Retinal pigment epithelial cell (primary cell): ENCODE measurements at regions not wholly inside any gene's neighbourhood (a gene's known extent, or its start where the extent isn't known, plus 50 kb on each side); places are given as distances from the start of the nearest gene placed in this dataset.

ENCODE experiments used
- DNase-seq: peaks from one replicate; pipeline ENCODE4 v3.0.0-alpha.2; 2010; ENCODE audit warnings: low read depth
- H3K4me3 ChIP-seq: 2 replicates; pipeline ENCODE4 v1.5.1; 2011; ENCODE audit warnings: mild to moderate bottlenecking, low read length, control low read depth, moderate library complexity
- CTCF ChIP-seq: conservative IDR thresholded peaks from 2 replicates; pipeline ENCODE4 v1.5.1; 2011; ENCODE audit warnings: low read depth, low read length, control low read depth, inconsistent platforms

DNA sequence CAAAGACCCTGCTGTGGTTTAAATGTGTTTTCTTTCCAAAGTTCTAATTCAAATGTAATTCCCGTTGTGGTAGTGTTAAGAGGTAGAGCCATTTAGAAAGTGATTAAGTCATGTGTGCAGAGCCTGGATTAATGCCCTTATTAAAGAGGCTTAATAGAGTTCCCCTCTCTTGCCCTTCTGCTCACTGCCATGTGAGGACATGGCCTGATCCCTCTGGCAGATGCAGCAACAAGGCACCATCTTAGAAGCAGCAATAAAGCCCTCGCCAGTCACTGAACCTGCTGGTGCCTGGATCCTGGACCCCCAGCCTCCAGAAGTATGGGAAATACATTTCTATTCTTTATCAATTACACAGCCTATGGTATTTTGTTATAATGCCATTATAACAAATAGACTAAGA is 485.2 kb downstream of the DCDC2C start:
- TF ChIP-seq CTCF, result no peak
- DNase-seq, result no peak
- no peak overlapping the region for H3K4me3 ChIP-seq

GRCh38 chr2:4190548-4190947 is 487.2 kb downstream of the DCDC2C start:
- no peak overlapping the region for H3K4me3 ChIP-seq
- DNase-seq, result no peak
- no peak for TF ChIP-seq CTCF

- TF ChIP-seq CTCF, result no peak
- no peak overlapping the region for H3K4me3 ChIP-seq
- no peak for DNase-seq
Observed at GRCh38 chr2:4192119-4192518, 488.7 kb downstream of the DCDC2C start.

DNA sequence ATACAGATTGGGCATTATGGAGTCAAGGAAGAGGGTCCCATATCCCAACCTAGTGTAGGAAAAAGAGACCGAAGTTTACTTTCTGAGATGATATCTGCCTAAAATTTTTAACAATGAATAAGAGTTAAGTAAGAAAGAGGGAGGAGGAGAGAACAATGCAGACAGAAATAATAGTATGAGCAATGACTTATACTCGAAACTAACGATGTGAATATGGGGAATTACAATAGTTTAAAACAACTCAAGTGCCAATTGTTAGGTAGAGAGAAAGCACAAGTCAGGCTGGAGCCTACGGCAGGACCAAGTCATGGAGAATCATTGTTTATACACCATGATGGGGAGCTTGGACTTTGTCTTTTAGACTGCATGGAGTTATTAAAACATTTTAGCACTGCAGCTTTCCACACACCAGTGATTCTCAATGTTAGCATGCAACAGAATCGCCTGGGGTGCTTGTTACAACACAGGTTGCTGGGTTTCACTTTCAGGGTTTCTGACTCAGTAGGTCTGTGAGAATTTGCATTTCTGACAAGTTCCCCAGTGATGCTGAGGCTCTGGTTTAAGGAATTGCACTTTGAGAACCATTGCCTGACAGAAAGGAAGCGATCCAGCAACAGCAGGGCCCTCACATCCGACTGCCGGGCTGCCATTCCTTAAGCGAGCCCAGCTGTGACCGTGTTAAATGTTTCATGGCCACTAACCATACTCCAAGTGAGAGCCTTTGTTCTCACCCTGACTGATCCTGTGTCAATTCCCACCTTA is 511.2 kb downstream of the DCDC2C start:
- DNase-seq, result no peak
- TF ChIP-seq CTCF, result no peak
- H3K4me3 ChIP-seq, result no peak overlapping the region

- no peak for DNase-seq
- no peak overlapping the region for H3K4me3 ChIP-seq
- no peak for TF ChIP-seq CTCF
Observed at GRCh38 chr2:4217737-4218136, 514.4 kb downstream of the DCDC2C start.

- no peak for DNase-seq
- no peak for TF ChIP-seq CTCF
- no peak overlapping the region for H3K4me3 ChIP-seq
Observed at GRCh38 chr2:4219101-4219500, 515.7 kb downstream of the DCDC2C start.

- no peak for DNase-seq
- no peak overlapping the region for H3K4me3 ChIP-seq
- no peak for TF ChIP-seq CTCF
Observed at GRCh38 chr2:4219571-4219970, 516.2 kb downstream of the DCDC2C start.
